ENCODE measurements at regions not wholly inside any gene's neighbourhood (a gene's known extent, or its start where the extent isn't known, plus 50 kb on each side); places are given as distances from the start of the nearest gene placed in this dataset.

DNA sequence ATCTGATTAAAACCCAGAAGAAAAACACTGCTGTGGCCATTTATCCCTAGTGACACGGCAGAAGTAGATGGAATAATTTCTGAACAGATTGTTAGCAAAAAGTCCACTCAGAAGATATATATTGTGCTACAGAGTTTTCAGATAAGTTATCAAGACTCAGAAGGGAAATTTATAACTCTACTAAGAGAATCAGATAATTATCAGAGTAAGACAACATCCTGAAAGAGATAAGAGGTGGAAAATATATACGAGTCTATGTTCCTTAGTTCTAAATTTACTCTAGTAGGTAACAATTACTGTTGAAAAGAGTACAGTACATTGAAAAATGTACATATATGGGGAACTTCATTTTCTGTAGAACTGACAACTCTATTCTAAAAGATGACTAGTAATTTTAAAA is 176.7 kb downstream of the GNAI1 start (continued):
- TF ChIP-seq PRDM2 (tag by site-specific recombination; IDR thresholded peaks at IDR 0.05; ENCODE audit: borderline replicate concordance), result no peak
- TF ChIP-seq ZNF18 (tag by site-specific recombination; IDR thresholded peaks at IDR 0.05), result no peak
- TF ChIP-seq HOXD13 (CRISPR knock-in tag; IDR thresholded peaks at IDR 0.05; ENCODE audit: borderline replicate concordance), result no peak
- TF ChIP-seq ZNF777 (tag by site-specific recombination; IDR thresholded peaks at IDR 0.05; ENCODE audit: borderline replicate concordance), result no peak
- TF ChIP-seq ZBTB17 (tag by site-specific recombination; IDR thresholded peaks at IDR 0.05), result no peak
- TF ChIP-seq ZBTB44 (tag by site-specific recombination; IDR thresholded peaks at IDR 0.05), result no peak
- no peak for TF ChIP-seq ATF2 (tag by site-specific recombination; IDR thresholded peaks at IDR 0.05; ENCODE audit: low read depth)
- no peak for TF ChIP-seq ZNF433 (tag by site-specific recombination; IDR thresholded peaks at IDR 0.05; ENCODE audit: low read depth)

GRCh38 chr7:80309971-80310549 is 175.4 kb downstream of the GNAI1 start:
- Histone ChIP-seq H3K36me3 (ENCODE audit: control insufficient read depth in 2 of 2, insufficient read depth in 1 of 2, low read length in 2 of 2) (no peaks in the 10 kb centered on the region), H3K27ac (ENCODE audit: extremely low read depth, low read depth, low read length) (no peak overlapping the region), H3K4me1 (ENCODE audit: control insufficient read depth, insufficient read depth, low read length) (peaks cover 3% of the 10 kb centered on the region; the same call in 1 of the 2 replicates), H3K9me3 (ENCODE audit: control insufficient read depth, insufficient read depth, low read depth, low read length) (no peaks in the 10 kb centered on the region), H3K4me3 (ENCODE audit: low read depth, low read length) (no peak overlapping the region)
- ChIA-PET CTCF (no interaction called here), POLR2A (no interaction called here)
- TF ChIP-seq ZNF335 (tag by site-specific recombination; conservative IDR thresholded peaks at IDR 0.05) (no peak), KLF10 (tag by site-specific recombination; IDR thresholded peaks at IDR 0.05) (no peak), ZNF623 (tag by site-specific recombination; IDR thresholded peaks at IDR 0.05) (no peak)

- no peak overlapping the region for H3K4me3 ChIP-seq (ENCODE audit: low read depth, low read length)
- no peaks in the 10 kb centered on the region for H3K9me3 ChIP-seq (ENCODE audit: control insufficient read depth, insufficient read depth, low read depth, low read length)
- H3K27ac ChIP-seq (ENCODE audit: extremely low read depth, low read depth, low read length), result no peak overlapping the region
- POLR2A ChIA-PET, result interaction anchor here (0.6 kb wide), 1 partner anchor 1743 kb away, joined by 7 read pairs; no protein-coding TSS in a partner anchor
- CTCF ChIA-PET, result no interaction called here
- H3K4me1 ChIP-seq (ENCODE audit: control insufficient read depth, insufficient read depth, low read length), result peaks cover 3% of the 10 kb centered on the region; the same call in 1 of the 2 replicates
- no peaks in the 10 kb centered on the region for H3K36me3 ChIP-seq (ENCODE audit: control insufficient read depth in 2 of 2, insufficient read depth in 1 of 2, low read length in 2 of 2)
- TF ChIP-seq ZFP41 (tag by site-specific recombination; IDR thresholded peaks at IDR 0.05; ENCODE audit: borderline replicate concordance), result no peak
- TF ChIP-seq GLIS2 (tag by site-specific recombination; IDR thresholded peaks at IDR 0.05), result no peak
- no peak for TF ChIP-seq ZNF23 (tag by site-specific recombination; IDR thresholded peaks at IDR 0.05; ENCODE audit: borderline replicate concordance)
- TF ChIP-seq, protein P1, sequence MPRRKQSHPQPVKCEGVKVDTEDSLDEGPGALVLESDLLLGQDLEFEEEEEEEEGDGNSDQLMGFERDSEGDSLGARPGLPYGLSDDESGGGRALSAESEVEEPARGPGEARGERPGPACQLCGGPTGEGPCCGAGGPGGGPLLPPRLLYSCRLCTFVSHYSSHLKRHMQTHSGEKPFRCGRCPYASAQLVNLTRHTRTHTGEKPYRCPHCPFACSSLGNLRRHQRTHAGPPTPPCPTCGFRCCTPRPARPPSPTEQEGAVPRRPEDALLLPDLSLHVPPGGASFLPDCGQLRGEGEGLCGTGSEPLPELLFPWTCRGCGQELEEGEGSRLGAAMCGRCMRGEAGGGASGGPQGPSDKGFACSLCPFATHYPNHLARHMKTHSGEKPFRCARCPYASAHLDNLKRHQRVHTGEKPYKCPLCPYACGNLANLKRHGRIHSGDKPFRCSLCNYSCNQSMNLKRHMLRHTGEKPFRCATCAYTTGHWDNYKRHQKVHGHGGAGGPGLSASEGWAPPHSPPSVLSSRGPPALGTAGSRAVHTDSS (tag by site-specific recombination; IDR thresholded peaks at IDR 0.05), result no peak
- no peak for TF ChIP-seq ZNF521 (tag by site-specific recombination; IDR thresholded peaks at IDR 0.05)
- TF ChIP-seq CTCF (tag by site-specific recombination; IDR thresholded peaks at IDR 0.05), result no peak
- no peak for TF ChIP-seq ZNF146 (tag by site-specific recombination; IDR thresholded peaks at IDR 0.05)
These were observed 174.7 kb downstream of the GNAI1 start for GRCh38 chr7:80309377-80309776.

Data from HEK293 (cell line).